RWPE1 (cell line): ENCODE measurements at regions not wholly inside any gene's neighbourhood (a gene's known extent, or its start where the extent isn't known, plus 50 kb on each side); places are given as distances from the start of the nearest gene placed in this dataset.

ENCODE experiments used
- CTCF ChIA-PET: fragments of 350-600 bp; sonication (Branson Sonifier 250); formaldehyde crosslinking; extraction: SDS; loops from one replicate; lab custom pipeline; 2021; lab: Yijun Ruan, JAX
- POLR2A ChIA-PET: fragments of 400-600 bp; formaldehyde crosslinking; extraction: SDS; loops from one replicate; lab custom pipeline; 2020; ENCODE audit warnings: antibody characterized with exemption; ENCODE audit not compliant: low non-redundant PET; lab: Yijun Ruan, JAX
- DNase-seq: peaks from one replicate; pipeline ENCODE4 v3.0.0; 2012; ENCODE audit warnings: low spot score
- H3K27ac ChIP-seq: fragments of 450-650 bp; 2 replicates; pipeline ENCODE4 v1.5.1; 2017
- CTCF ChIP-seq: fragments of 450-650 bp; conservative IDR thresholded peaks from 2 replicates; pipeline ENCODE4 v1.5.1; 2017; ENCODE audit warnings: low read depth, mild to moderate bottlenecking

GRCh38 chr5:32521481-32521880, 63.9 kb upstream of the SUB1 start:
- DNase-seq, result no peak
- ChIA-PET CTCF (no interaction called here), POLR2A (no interaction called here)
- H3K27ac ChIP-seq, result peak overlapping the region; percentile 19; the same call in 1 of the 2 replicates
- TF ChIP-seq CTCF, result no peak

- no peak for DNase-seq
- ChIA-PET POLR2A (no interaction called here), CTCF (no interaction called here)
- H3K27ac ChIP-seq, result 0 out of 2 replicates have a peak overlapping the region, but pooled peaks have one; percentile 19
- no peak for TF ChIP-seq CTCF
Observed at GRCh38 chr5:32520972-32521371, 64.4 kb upstream of the SUB1 start.

GRCh38 chr5:32520356-32520755, 65.0 kb upstream of the SUB1 start:
- no peak for DNase-seq

GRCh38 chr5:32519508-32519907, 65.8 kb upstream of the SUB1 start:
- no peak overlapping the region for H3K27ac ChIP-seq
- TF ChIP-seq CTCF, result no peak
- ChIA-PET CTCF (interaction anchor here (0.8 to 1.1 kb wide), 2 partner anchors 8 to 23 kb away, joined by 3 to 8 read pairs; no protein-coding TSS in a partner anchor), POLR2A (no interaction called here)
- no peak for DNase-seq

More at GRCh38 chr5:32520356-32520755, 65.0 kb upstream of the SUB1 start:
- no peak for TF ChIP-seq CTCF
- POLR2A ChIA-PET, result no interaction called here
- CTCF ChIA-PET, result interaction anchor here (0.8 to 1.1 kb wide), 2 partner anchors 9 to 24 kb away, joined by 3 to 8 read pairs; no protein-coding TSS in a partner anchor
- H3K27ac ChIP-seq, result no peak overlapping the region

- no peak for TF ChIP-seq CTCF
- H3K27ac ChIP-seq, result no peak overlapping the region
- ChIA-PET POLR2A (no interaction called here), CTCF (no interaction called here)
- no peak for DNase-seq
Observed at GRCh38 chr5:32514806-32515205, 70.3 kb upstream of the ZFR start.

- ChIA-PET CTCF (no interaction called here), POLR2A (no interaction called here)
- DNase-seq, result no peak
- no peak for TF ChIP-seq CTCF
- H3K27ac ChIP-seq, result no peak overlapping the region
Observed at GRCh38 chr5:32512926-32513325, 68.4 kb upstream of the ZFR start.
